ENCODE measurements at regions not wholly inside any gene's neighbourhood (a gene's known extent, or its start where the extent isn't known, plus 50 kb on each side); places are given as distances from the start of the nearest gene placed in this dataset.
A peak's percentile ranks its signal among the peaks of the same experiment; 100 is the strongest.

GRCh38 chr1:173128742-173129141 lies 78.0 kb upstream of the TNFSF18 start:
- no peak for DNase-seq (ENCODE audit: low read depth, low spot score)

GRCh38 chr1:173127369-173128307 lies 76.9 kb upstream of the TNFSF18 start:
- no peak for DNase-seq (ENCODE audit: low read depth, low spot score)

- DNase-seq (ENCODE audit: low read depth, low spot score) = no peak
Measured at GRCh38 chr1:173126421-173126820, 75.7 kb upstream of the TNFSF18 start.

- peak; percentile 70 for DNase-seq (ENCODE audit: low read depth, low spot score)
Measured at GRCh38 chr1:173122958-173123852, 72.5 kb upstream of the TNFSF18 start.

GRCh38 chr1:173122344-173122935 lies 71.7 kb upstream of the TNFSF18 start:
- DNase-seq (ENCODE audit: low read depth, low spot score) = no peak

- no peak for DNase-seq (ENCODE audit: low read depth, low spot score)
Measured at GRCh38 chr1:173118404-173118803, 67.7 kb upstream of the TNFSF18 start.

- DNase-seq (ENCODE audit: low read depth, low spot score) = no peak
Measured at GRCh38 chr1:173117761-173118160, 67.0 kb upstream of the TNFSF18 start.

GRCh38 chr1:173117108-173117633 lies 66.4 kb upstream of the TNFSF18 start:
- no peak for DNase-seq (ENCODE audit: low read depth, low spot score)

GRCh38 chr1:173114346-173114745 lies 63.6 kb upstream of the TNFSF18 start:
- no peak for DNase-seq (ENCODE audit: low read depth, low spot score)

- DNase-seq (ENCODE audit: low read depth, low spot score) = no peak
Measured at GRCh38 chr1:173113015-173113741, 62.4 kb upstream of the TNFSF18 start.

- no peak for DNase-seq (ENCODE audit: low read depth, low spot score)
Measured at GRCh38 chr1:173112129-173112528, 61.4 kb upstream of the TNFSF18 start.

- no peak for DNase-seq (ENCODE audit: low read depth, low spot score)
Measured at GRCh38 chr1:173107696-173108095, 57.0 kb upstream of the TNFSF18 start.

- no peak for DNase-seq (ENCODE audit: low read depth, low spot score)
Measured at GRCh38 chr1:173103006-173103405, 52.3 kb upstream of the TNFSF18 start.

GRCh38 chr1:173101589-173101988 lies 50.8 kb upstream of the TNFSF18 start:
- no peak for DNase-seq (ENCODE audit: low read depth, low spot score)

GRCh38 chr1:173100476-173101107 lies 49.9 kb upstream of the TNFSF18 start:
- no peak for DNase-seq (ENCODE audit: low read depth, low spot score)
